SH-SY5Y (cell line): ENCODE measurements at regions not wholly inside any gene's neighbourhood (a gene's known extent, or its start where the extent isn't known, plus 50 kb on each side); places are given as distances from the start of the nearest gene placed in this dataset.

ENCODE experiments used
- GATA2 ChIP-seq: IDR thresholded peaks from 2 replicates; pipeline ENCODE4 v1.6.1; 2011; ENCODE audit warnings: mild to moderate bottlenecking, low read depth, low read length
- GATA3 ChIP-seq: IDR thresholded peaks from 2 replicates; pipeline ENCODE4 v1.6.1; 2011; ENCODE audit warnings: low read depth, mild to moderate bottlenecking, low read length, moderate library complexity

- TF ChIP-seq GATA2 (no peak), GATA3 (no peak)
These were observed 134.8 kb downstream of the EHF start for GRCh38 chr11:34755671-34756070.
